HG03103 (cell line): ENCODE measurements at regions not wholly inside any gene's neighbourhood (a gene's known extent, or its start where the extent isn't known, plus 50 kb on each side); places are given as distances from the start of the nearest gene placed in this dataset.
"Not testable (repeated sequence)": the region's sequence is repeated elsewhere in the genome, so short reads cannot be mapped to it uniquely, and the experiment has no call there.

Experiments used
- ATAC-seq: cut with Tn5 transposase; IDR thresholded peaks from one replicate; pipeline ENCODE4 v1.9.1; 2021; ENCODE audit warnings: low read depth; ENCODE audit not compliant: unreplicated experiment

DNA sequence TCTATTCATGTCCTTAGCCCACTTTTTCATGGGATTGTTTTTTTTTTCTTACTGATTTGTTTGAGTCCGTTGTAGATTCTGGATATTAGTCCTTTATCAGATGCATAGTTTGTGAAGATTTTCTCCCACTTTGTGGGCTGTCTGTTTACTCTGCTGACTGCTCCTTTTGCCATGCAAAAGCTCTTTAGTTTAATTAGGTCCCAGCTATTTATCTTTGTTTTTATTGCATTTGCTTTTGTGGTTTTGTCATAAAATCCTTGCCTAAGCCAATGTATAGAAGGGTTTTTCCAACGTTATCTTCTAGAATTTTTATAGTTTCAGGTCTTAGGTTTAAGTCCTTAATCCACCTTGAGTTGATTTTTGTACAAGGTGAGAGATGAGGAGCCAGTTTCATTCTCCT, 358.9 kb downstream of the ADAMTS20 start:
- ATAC-seq, result not testable (repeated sequence)

DNA sequence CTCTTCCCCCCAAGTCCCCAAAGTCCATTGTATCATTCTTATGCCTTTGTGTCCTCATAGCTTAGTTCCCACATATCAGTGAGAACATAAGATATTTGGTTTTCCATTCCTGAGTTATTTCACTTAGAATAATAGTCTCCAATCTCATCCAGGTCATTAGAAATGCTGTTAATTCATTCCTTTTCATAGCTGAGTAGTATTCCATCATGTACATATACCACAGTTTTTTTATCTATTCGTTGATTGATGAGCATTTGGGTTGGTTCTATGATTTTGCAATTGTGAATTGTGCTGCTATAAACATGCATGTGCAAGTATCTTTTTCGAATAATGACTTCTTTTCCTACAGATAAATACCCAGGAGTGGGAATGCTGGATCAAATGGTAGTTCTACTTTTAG, 359.6 kb downstream of the ADAMTS20 start:
- not testable (repeated sequence) for ATAC-seq

DNA sequence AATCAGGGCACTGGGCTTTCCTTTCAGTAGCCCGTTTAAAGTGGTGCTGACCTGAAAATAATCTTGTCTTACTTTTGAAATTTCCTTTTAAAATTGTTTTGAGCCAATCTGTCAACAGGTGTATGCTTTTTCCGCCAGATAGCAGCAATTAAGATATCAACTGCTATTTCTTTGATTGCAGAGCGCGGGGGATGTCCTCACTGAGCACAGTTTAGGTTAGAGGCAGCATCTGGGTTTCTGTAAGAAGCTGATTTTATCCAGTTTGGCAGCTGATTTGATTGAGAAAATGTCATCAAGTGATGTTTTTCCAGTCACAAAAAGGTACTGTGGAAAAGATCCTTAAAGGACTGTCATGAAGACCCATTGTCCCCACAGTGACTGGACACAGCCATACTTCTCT, 371.8 kb downstream of the ADAMTS20 start:
- no peak for ATAC-seq

DNA sequence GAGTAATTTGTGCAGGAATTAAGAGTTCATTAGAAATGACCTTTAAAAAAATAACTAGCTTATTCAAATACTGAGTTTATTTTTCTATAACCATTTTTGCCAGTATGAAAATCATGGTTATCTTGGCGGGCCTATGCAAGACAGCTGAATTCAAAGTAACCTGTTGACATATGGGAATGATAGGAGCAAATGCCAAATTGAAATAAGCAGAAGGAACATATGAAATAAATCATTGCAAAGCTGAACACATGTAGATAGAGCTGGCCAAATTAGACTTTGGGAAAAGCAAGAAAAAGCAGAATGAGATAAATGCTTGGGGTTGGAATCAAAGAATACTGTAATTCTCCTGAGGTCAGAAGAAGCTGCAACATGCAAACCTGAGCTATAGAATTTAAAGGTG, 372.5 kb downstream of the ADAMTS20 start:
- ATAC-seq, result no peak

DNA sequence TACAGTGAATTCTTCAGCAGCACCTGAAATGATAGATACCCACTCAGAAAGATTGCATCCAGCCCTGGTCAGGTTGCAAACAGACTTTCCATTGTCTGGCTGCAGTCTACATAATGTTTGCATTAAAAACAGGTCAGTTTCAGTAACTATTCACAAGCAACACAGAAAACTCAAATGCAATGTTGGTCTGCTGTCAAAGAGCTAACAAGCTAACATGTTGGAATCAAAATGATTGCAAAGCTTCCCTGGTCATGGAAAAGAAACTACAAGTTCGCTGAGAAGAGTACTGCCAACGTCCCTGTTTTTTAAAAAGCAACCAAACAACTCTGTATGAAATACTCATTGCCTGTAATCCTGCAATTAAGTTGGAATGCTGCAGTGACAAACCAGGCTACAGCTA, 374.7 kb downstream of the ADAMTS20 start:
- ATAC-seq, result no peak

DNA sequence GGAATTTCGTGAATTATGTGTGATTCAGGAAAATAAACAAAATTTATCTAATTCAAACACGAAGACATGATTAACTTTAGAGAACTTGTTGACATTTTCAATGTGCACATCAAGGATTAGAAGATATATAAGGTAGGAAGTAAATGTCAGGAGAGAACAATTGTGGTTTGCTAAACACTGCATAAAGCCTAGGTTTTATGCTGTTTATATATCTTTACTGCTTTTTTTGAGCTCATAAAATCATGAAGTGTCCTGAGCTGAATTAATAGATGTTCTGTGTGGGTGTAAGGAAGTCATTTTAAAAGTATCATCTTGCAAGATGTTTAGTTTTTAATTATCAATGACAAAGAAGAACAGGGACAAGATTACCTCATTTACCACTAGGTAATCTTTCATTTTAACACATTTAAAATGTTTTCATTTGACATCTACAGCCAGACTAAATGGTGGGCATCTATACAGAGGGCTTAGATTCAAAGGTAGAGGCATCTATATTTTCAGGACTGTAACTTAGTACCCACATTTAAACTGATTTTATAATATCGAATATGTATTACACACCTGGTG, 382.8 kb downstream of the ADAMTS20 start:
- ATAC-seq, result no peak

DNA sequence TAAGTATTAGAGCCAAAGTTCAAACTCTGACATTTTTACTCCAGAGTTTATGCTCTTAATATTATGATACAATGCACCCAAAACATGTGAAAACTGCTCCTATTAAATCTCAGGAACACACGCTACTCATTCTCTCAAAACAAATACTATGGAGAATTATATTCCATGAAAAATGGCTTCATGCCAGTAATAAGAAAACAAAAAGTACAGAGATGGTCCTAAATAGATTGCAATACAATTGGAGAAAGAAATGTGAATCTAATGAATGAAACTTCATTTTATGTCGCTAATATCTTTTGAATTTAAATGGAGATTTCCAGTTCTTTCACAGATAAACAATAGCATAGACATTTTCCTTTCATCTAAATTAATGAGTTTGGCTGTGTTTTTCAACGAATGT, 384.3 kb downstream of the ADAMTS20 start:
- no peak for ATAC-seq

DNA sequence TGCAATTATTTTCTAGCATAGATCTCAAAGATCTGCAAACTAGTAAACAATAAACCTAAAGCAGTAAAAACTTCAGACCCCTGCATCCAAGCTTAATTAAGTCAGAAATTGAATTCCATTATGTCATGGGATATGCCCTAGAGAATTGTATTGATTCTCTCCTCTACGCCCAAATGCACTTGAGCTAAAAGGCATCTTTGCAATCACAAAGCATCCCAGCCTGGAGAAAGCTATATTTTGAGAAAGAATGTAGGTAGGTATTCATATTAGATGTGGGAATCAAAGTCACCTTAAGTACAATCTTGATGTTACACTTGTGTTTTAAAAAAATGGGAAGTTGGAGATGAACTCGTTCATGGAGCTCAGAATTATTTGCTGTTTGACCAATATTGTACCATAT, 386.7 kb downstream of the ADAMTS20 start:
- ATAC-seq, result no peak

DNA sequence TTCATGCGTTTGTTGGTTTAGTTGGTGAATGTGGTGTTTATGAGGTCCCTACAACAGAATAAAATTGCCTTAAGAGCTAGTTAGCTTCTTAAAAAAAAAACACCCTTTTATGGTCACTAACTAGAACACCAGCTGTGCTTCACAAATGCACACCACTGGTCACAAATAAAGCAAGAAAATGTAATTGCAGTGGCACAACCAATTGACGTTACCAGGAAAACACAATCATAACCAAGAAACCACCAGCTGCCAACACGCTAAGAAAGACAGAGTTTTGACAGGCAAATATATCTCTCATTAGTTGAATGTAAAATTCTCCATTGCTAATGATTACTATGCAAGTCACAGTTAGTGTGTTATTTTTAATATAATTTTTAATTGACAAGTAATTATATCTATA, 389.9 kb downstream of the ADAMTS20 start:
- no peak for ATAC-seq

DNA sequence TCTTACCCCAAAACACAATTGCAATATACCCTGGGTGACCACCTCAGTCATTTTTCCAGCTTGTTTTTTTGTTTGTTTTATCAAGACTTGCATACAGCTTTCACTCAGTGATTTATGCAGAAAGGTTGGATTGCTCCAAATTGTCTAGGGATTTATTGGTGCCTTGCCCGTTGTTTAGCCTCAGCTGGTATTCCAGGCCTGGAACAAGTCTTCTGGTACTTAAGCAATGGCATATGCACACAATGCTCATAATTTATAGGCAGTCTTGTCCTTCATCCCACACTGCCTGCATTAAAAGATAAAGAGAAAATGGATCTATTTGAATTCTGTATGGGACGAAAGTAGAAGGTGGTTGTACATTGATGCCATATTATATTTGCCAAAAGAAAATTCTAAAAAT, 392.5 kb downstream of the ADAMTS20 start:
- no peak for ATAC-seq

DNA sequence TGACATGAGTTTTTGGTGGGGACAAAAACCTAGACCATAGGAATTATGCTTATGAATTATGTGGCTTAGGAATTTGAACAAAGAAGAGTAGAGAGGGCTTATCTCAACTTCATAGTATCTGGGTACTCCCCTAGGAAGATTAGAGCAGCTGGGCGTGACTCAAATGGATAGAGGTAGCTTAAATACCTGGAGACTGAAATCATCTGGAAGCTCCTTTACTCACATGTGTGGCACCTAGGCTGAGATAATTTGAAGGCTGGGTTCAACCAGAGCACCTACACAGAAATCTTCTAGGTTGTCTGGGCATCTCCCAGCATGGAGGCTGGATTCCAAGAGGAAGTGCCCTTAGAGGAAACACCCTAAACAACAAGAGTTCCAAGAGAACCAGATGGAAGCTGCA, 393.9 kb downstream of the ADAMTS20 start:
- ATAC-seq, result no peak

DNA sequence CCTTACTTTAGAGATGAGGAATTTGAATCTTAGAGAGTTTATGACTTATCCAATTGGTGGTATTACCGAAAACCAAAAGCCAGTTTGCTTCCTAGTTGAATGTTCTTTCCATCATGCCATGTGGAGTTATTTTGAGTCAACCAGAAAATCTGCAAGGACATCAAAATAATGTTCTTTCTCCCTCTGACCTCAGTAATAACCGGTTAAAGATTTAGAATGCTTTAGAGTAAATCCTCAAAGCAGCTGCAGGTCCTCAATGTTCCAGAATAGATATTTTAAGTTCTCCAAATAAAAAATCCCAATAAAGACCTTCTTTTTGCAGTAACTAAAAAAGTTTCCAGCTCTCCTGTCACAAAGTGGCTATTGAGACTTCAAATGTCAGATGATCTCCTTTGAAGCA, 396.6 kb downstream of the ADAMTS20 start:
- no peak for ATAC-seq

DNA sequence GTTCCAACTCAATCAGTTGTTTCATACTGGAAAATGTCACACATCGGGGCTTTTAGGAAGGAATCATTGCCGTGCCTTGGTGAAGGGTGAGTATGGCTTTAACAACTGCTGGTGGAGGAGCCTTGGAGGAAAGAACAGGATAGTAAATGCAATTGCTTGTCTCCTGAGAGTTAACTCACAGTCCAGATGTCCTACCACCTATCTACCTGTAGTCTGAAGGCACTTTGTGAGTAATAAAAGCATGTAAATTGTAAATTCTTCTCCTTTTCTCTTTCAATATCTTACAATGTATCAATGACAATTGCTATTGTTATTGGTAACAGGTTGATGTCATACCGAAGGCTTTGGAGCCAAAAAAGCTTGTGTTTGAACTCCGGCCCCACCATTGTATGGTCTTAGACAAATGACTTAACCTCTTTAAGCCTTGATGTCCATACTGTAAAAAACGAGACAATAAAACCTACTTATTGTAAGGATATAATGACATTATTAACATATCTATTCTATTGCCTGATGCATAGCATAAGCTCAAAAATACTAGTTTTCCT, 397.4 kb downstream of the ADAMTS20 start:
- ATAC-seq, result no peak

DNA sequence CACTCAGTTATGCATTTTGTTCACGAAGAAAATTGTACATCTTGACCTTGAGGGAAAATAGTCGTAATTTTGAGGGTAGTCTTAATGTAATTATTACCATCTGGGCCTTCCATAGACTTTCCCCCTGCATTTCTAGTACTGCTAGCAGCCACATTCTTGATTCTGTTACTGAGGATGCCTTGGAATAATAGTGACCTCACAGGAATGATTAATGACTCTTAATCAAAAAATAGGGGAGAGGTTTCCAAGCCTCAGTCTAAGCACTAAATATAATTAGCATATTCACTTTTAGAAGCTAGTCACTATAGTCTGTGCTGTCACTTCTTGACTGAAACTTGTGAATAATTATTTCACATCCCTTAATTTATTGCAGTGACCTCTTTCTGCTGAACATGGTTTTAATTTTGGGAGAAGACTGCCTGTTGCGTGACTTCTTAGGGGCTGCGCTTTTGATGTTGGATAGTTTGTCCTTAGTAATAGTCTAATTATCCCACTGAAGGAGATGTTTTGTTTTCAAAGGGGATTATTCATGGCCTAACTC, 400.5 kb downstream of the ADAMTS20 start:
- no peak for ATAC-seq

DNA sequence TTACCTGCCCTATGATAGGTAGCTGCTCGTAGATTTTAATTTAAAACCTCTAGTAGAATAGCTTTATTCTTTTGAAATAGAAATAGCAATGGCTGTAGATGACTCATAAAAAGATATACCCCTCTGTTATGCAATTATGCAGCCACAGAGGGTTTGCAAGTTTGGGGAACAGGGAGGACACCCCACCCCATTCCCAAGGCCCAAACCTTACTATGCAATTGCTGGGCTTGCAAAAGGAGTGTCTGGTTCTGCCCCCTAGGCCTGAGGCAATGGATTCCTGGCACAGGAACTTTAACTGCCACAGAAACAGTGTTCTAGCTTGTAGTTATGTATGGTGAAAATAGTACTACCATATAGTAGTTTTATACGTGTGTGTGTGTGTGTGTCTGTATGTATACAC, 403.3 kb downstream of the ADAMTS20 start:
- no peak for ATAC-seq

DNA sequence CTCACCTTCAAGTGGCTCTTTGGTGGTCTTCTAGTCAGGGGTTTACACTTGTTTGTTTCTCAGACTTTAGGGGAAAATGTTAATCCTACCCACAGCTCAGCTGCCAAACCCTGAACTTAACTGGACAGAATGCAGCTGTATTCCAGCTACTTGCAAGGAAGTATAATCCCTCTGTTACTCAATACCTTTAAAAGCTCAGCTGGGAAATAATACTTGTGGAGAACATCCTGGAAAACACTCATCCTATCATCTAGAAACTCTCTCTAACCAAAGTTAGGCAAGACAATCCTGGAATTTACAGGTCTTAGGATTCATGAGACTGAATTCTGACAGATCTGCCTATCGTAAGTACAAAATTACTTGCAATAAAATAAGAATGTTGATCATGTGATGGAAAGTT, 404.1 kb downstream of the ADAMTS20 start:
- no peak for ATAC-seq

DNA sequence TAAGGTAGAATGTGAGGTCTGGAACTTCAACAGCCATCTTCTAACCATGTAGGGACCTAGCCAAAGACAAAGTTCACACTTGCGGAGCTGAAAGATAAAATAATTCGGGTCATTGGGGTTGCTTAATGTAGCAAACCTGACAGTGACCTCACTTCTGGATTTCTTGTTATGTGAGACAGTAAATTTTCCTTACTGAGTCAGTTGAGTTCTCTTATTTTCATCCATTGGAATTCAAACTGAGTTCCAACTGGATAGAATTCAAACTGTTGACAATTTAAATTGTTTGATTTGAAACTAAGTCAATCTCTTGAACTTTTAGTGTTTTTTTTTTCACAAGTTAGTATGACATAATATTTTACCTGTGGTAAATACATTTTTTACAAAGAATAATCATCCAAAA, 406.5 kb downstream of the ADAMTS20 start:
- no peak for ATAC-seq

DNA sequence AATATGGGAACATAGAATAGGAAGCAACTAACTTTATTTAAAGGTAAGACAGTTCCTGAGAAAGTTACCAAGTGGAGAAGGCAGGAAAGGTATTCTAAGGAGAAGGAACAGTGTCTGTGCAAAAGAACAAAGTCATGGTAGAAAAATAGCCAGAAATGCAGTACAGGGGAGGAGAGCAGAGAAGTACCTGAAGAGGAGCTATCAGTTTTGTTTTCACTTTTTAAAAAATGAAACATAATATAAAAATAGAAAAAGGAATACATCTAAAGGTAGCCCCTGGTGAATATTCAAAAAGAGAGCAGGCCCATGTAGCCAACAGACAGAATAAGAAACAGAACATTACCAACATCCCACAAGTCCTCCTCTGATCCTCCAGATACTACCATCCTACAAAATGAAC, 408.7 kb downstream of the ADAMTS20 start:
- ATAC-seq, result no peak

DNA sequence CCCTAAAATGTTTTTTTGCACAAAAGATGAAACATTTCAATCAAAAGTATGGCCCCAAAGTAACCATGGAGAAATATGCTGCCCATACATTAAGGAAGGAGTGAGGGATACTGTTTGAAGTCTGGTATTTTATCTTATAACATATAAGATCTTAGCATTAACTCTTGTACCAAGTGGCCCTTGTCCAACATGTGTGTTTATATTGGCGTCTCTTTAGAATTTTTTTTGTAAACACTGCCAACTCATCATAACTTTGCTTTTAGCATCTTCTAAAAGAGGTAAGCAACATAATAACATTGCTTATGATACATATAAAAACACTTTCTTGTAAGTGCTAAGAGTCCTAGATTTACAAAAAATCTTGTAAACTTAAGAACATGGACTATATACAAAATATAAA, 419.7 kb downstream of the ADAMTS20 start:
- ATAC-seq, result no peak

DNA sequence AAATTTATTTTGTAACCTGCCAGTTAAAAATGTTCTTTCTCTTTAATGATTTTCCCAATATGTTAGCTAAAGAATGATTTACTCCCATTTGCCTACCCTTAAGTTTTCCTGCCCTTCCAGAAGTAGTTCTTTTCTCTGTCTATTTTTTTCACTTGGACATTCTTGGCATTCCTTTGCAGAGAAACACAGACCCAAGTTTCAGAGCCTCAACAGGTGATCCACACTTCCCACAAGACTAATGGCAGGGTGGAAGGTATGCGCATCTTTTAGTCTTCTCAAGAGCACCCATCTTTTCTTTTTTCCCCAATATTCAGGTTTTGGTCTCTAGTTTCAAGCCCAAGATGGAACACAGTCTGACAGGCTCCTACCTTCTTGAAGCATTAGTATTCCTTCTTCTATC, 420.7 kb downstream of the ADAMTS20 start:
- no peak for ATAC-seq

DNA sequence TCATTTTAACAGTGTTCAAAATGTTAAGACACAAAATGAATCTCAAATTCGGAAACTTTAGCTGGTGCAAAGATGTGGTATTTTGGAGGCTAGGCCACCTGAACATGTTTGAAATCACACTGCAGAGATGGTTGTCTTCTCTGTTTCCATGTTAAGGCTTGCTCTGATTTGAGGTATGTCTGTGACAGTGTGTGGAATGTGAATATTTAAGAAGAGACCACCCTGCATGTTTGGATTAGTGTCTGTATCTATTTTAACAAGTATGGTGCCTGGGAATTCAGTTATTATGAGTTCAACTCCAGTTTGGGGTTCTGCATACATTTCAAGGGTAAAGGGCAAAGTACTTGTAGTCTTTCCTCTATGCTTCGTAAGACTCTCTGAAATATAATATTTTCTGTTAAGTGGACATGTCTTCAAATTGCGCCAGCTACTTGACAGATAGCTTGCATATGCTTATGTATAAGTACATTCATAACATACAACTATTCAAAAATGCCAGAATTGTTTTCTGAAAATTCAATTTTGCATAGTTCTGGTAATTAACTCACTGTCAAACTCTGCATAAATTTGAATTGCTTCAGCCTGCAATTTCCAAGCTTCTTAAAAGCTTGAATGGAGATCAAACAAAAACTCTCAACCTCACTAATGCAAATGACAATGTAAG, 424.0 kb downstream of the ADAMTS20 start:
- no peak for ATAC-seq

DNA sequence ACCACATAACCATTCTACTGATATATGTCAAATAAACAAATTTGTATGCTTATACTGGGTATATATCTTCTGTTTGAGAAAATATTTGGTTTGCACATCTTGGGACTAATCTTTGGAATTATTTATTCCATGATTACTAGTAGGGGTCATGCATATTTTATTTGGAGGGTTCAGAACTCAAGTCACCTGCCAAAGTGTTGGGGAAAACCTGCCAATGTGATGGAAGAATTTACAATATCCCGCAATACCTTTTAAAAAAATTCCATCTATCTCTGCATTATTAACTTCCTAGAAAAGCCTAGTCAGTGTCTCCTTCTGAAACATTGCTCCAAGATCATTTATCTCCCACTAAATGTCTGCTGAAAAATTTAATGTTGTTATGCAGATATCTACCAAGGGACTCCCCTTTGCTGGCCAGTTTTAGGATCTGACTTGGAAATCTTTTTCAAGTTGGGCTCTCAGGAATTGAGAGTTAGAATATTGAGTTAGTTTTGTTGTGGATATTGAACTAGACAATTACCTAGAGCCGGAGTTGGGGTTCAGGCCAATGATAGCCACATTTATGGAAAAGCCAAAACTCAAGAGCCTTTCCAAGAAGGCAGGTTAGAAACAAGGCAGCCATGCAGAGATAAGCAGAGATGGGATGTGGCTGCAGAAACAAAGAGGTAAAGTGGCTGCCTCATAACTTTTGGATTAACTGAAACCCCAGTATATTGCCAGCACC, 425.2 kb downstream of the ADAMTS20 start:
- no peak for ATAC-seq
